ENCODE measurements at regions not wholly inside any gene's neighbourhood (a gene's known extent, or its start where the extent isn't known, plus 50 kb on each side); places are given as distances from the start of the nearest gene placed in this dataset.

GRCh38 chr2:116877944-116878343 is 936.5 kb upstream of the DDX18 start:
- TF ChIP-seq, protein P1, sequence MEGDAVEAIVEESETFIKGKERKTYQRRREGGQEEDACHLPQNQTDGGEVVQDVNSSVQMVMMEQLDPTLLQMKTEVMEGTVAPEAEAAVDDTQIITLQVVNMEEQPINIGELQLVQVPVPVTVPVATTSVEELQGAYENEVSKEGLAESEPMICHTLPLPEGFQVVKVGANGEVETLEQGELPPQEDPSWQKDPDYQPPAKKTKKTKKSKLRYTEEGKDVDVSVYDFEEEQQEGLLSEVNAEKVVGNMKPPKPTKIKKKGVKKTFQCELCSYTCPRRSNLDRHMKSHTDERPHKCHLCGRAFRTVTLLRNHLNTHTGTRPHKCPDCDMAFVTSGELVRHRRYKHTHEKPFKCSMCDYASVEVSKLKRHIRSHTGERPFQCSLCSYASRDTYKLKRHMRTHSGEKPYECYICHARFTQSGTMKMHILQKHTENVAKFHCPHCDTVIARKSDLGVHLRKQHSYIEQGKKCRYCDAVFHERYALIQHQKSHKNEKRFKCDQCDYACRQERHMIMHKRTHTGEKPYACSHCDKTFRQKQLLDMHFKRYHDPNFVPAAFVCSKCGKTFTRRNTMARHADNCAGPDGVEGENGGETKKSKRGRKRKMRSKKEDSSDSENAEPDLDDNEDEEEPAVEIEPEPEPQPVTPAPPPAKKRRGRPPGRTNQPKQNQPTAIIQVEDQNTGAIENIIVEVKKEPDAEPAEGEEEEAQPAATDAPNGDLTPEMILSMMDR (IDR thresholded peaks at IDR 0.05; ENCODE audit: borderline replicate concordance, extremely low read depth, low read length, poor library complexity, severe bottlenecking), result no peak
- TF ChIP-seq EZH2 (IDR thresholded peaks at IDR 0.05; ENCODE audit: borderline replicate concordance, low read depth, low read length, severe bottlenecking), result no peak

Data from DND-41 (cell line).